DMS 273 (cell line): ENCODE measurements at regions not wholly inside any gene's neighbourhood (a gene's known extent, or its start where the extent isn't known, plus 50 kb on each side); places are given as distances from the start of the nearest gene placed in this dataset.
"Not testable (repeated sequence)": the region's sequence is repeated elsewhere in the genome, so short reads cannot be mapped to it uniquely, and the experiment has no call there.

ENCODE experiments used
- DNase-seq: peaks from one replicate; lab custom pipeline; 2025; ENCODE audit not compliant: unreplicated experiment; lab: John Stamatoyannopoulos, UW

GRCh38 chr19:13665125-13665905, 99.0 kb upstream of the MRI1 start:
- DNase-seq = no peak

GRCh38 chr19:13652810-13653590, 111.3 kb upstream of the MRI1 start:
- DNase-seq = no peak

GRCh38 chr19:13646758-13647157, 117.6 kb upstream of the MRI1 start:
- no peak for DNase-seq

GRCh38 chr19:13644645-13645044, 119.7 kb upstream of the MRI1 start:
- peak; percentile 20 for DNase-seq

- peak; percentile 75 for DNase-seq
These were observed 123.7 kb upstream of the MRI1 start for GRCh38 chr19:13640611-13641010.

GRCh38 chr19:13639342-13639929, 124.9 kb upstream of the MRI1 start:
- DNase-seq = no peak

- DNase-seq = peak; percentile 51
These were observed 126.7 kb upstream of the MRI1 start for GRCh38 chr19:13637664-13638063.

GRCh38 chr19:13634658-13635057, 128.4 kb upstream of the CACNA1A start:
- no peak for DNase-seq

GRCh38 chr19:13633522-13633922, 127.2 kb upstream of the CACNA1A start:
- DNase-seq = no peak

- DNase-seq = peak; percentile 99
These were observed 126.8 kb upstream of the CACNA1A start for GRCh38 chr19:13633109-13633508.

- not testable (repeated sequence) for DNase-seq
These were observed 125.9 kb upstream of the CACNA1A start for GRCh38 chr19:13632164-13632563.

GRCh38 chr19:13629687-13630357, 123.5 kb upstream of the CACNA1A start:
- no peak for DNase-seq

GRCh38 chr19:13627531-13627930, 121.3 kb upstream of the CACNA1A start:
- DNase-seq = no peak

GRCh38 chr19:13623716-13624710, 117.7 kb upstream of the CACNA1A start:
- peak; percentile 27 for DNase-seq

- DNase-seq = peak; percentile 28
These were observed 116.8 kb upstream of the CACNA1A start for GRCh38 chr19:13622766-13623715.

- DNase-seq = peak; percentile 34
These were observed 115.1 kb upstream of the CACNA1A start for GRCh38 chr19:13621413-13621812.

- DNase-seq = peak; percentile 19
These were observed 112.9 kb upstream of the CACNA1A start for GRCh38 chr19:13619203-13619632.

- peak; percentile 94 for DNase-seq
These were observed 109.6 kb upstream of the CACNA1A start for GRCh38 chr19:13615890-13616289.

GRCh38 chr19:13613447-13613846, 107.2 kb upstream of the CACNA1A start:
- no peak for DNase-seq
